Activated CD4-positive, alpha-beta T cell treated with anti-CD3 and anti-CD28 coated beads, Interleukin-2, amount 10 ng/mL, durations not matched to agents 7 days and 5 days (primary cell): ENCODE measurements at regions not wholly inside any gene's neighbourhood (a gene's known extent, or its start where the extent isn't known, plus 50 kb on each side); places are given as distances from the start of the nearest gene placed in this dataset.
"Not testable (repeated sequence)": the region's sequence is repeated elsewhere in the genome, so short reads cannot be mapped to it uniquely, and the experiment has no call there.

Experiments used
- CTCF ChIA-PET: fragments of 350-600 bp; sonication (Branson Sonifier 250); formaldehyde crosslinking; loops from one replicate; lab custom pipeline; 2021; ENCODE audit warnings: antibody characterized with exemption; lab: Charles Lee
- POLR2A ChIA-PET: fragments of 350-600 bp; sonication (Branson Sonifier 250); formaldehyde crosslinking; loops from one replicate; lab custom pipeline; 2021; ENCODE audit warnings: antibody characterized with exemption; lab: Charles Lee
- DNase-seq: peaks from one replicate; pipeline ENCODE4 v3.0.0-alpha.2; 2020
- H3K27ac Mint-ChIP-seq: one replicate; pipeline ENCODE4 v1.8.0; 2021; ENCODE audit warnings: mild to moderate bottlenecking, moderate library complexity, mixed read lengths
- H3K27me3 Mint-ChIP-seq: one replicate; pipeline ENCODE4 v1.8.0; 2021; ENCODE audit warnings: mixed read lengths
- H3K36me3 Mint-ChIP-seq: one replicate; pipeline ENCODE4 v1.8.0; 2021; ENCODE audit warnings: low read depth, mixed read lengths
- H3K4me1 Mint-ChIP-seq: one replicate; pipeline ENCODE4 v1.8.0; 2021; ENCODE audit warnings: mixed read lengths
- H3K4me3 Mint-ChIP-seq: one replicate; pipeline ENCODE4 v1.8.0; 2021; ENCODE audit warnings: mild to moderate bottlenecking, moderate library complexity, mixed read lengths
- H3K9me3 Mint-ChIP-seq: one replicate; pipeline ENCODE4 v1.8.0; 2021; ENCODE audit warnings: mixed read lengths

DNA sequence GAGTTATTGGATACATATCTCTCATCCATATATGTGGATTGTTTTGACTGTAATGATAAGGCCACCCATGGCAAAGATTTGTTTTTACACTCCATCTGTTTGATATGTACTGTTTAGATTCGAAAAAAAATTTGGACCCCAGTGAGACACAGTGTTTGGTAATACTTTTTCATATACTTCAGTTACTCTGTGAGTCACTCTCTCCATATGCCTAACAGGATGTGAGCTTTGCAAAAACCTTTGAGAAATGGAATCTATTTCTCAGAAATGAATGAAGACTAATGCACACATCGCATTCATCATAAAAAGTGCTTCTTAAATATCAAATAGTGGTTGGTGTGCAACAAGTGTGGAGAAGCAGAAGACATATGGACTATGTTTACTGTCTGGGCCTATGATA lies 781.5 kb downstream of the SLC6A15 start:
- no peak overlapping the region for H3K4me3 Mint-ChIP-seq
- no peaks in the 10 kb centered on the region for H3K27me3 Mint-ChIP-seq
- CTCF ChIA-PET: no interaction called here
- H3K9me3 Mint-ChIP-seq: no peaks in the 10 kb centered on the region
- no peaks in the 10 kb centered on the region for H3K36me3 Mint-ChIP-seq
- no peak overlapping the region for H3K27ac Mint-ChIP-seq
- no peaks in the 10 kb centered on the region for H3K4me1 Mint-ChIP-seq
- no peak for DNase-seq
- POLR2A ChIA-PET: no interaction called here

DNA sequence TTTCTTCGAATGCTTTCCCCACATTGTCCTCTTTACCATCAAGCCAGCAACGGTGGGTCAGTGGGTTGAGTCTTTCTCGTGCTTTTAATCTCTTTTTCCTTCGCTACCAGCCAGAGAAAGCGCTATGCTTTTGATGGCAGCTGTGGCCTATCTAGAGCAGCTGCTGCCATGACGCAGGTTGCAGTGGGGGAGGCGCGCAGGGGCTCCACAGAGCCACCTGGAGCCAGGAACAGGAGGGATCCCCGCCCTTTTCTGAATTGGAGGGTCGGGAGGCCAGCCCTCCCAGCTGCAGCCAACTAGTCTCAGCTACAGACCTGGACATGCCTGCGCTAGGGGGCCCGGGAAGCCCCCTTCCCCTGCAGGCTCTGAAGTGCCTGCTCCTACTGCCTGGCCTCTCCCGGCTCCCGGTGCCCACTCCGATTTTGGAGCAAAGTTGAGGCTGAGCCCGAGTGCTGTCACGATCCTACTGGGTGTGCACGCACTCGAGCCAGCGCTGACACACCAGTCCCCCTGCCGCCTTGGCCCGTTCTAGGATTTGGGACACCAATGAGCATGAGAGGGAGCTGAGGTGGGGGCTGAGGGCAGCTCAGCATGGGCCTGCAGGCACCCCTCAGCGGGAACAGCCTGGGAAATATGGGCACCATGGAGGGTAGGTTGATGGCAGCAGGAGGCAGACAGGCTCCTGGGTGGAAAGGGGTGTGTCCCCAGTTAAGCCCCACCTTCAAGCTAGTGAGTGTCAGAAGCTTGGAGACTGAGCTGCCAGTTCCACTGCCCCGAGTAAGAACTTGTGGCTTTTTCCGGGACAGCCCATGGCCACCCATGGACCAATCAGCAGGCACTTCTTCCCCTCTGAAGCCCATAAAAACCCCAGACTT lies 784.2 kb downstream of the SLC6A15 start:
- no peak overlapping the region for H3K4me3 Mint-ChIP-seq
- no peaks in the 10 kb centered on the region for H3K9me3 Mint-ChIP-seq
- H3K36me3 Mint-ChIP-seq: no peaks in the 10 kb centered on the region
- no peaks in the 10 kb centered on the region for H3K27me3 Mint-ChIP-seq
- CTCF ChIA-PET: interaction anchor here (0.8 kb wide), 1 partner anchor 10 kb away, joined by 3 read pairs; no protein-coding TSS in a partner anchor
- H3K27ac Mint-ChIP-seq: no peak overlapping the region
- DNase-seq: no peak
- POLR2A ChIA-PET: no interaction called here
- no peaks in the 10 kb centered on the region for H3K4me1 Mint-ChIP-seq

DNA sequence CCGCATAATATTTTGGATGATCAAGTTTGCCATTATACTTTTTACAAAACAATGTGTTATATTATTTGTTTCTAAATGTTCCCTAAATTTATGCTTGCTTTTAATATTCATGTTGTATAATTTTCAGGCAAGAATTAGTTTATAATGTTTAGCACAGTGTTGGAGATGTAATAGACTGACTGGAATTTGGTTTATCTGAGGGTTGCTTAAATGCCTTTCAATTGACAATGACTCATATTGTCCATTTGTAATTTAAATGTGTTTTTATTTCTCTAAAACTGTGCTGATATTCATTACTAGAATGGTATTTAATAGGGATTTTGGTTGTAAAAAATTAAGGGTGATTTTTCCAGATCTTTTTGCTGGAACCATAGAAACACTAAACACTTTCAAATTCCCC lies 788.4 kb downstream of the SLC6A15 start:
- H3K4me3 Mint-ChIP-seq: no peak overlapping the region
- no peaks in the 10 kb centered on the region for H3K36me3 Mint-ChIP-seq
- H3K9me3 Mint-ChIP-seq: peaks cover 2% of the 10 kb centered on the region
- no peak for DNase-seq
- CTCF ChIA-PET: no interaction called here
- no peak overlapping the region for H3K27ac Mint-ChIP-seq
- POLR2A ChIA-PET: no interaction called here
- no peaks in the 10 kb centered on the region for H3K4me1 Mint-ChIP-seq
- H3K27me3 Mint-ChIP-seq: no peaks in the 10 kb centered on the region

DNA sequence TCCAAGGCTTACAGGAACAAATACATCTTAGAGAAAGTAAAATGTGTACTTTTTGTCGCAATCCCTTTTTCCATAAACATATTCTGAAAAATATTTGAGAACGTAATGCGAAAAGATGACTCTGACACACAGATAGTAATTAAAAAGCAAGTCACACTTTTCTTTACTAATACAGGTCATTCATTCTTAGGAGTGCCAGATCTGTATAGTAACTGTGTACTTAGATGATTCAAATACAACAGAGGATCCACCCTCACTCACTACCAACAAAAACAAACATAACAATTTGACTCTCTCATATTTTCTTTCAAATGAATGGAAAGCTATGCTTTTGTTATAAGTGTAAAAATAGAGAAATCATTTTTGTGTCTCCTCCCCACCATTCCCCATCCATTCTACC lies 795.4 kb downstream of the SLC6A15 start:
- H3K36me3 Mint-ChIP-seq: no peaks in the 10 kb centered on the region
- CTCF ChIA-PET: no interaction called here

DNA sequence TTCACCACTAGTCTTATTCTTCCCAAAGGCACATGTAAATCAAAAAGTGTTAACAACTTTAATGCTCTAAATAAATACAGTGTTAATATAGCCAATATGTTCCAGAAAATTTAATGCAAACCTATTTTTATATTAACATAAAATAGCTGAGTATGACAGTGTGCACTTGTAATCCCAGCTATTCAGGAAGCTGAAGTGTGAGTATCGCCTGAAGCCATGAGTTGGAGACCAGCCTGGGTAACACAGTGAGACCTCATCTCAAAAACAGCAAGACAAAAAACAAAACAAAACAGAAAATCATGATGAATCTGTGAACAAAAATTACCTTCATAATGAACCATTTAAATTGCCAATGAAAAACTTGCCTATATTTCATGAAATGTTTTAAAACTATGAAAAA lies 798.9 kb downstream of the SLC6A15 start:
- Mint-ChIP-seq H3K27me3 (no peaks in the 10 kb centered on the region), H3K4me3 (no peak overlapping the region), H3K9me3 (no peaks in the 10 kb centered on the region), H3K27ac (no peak overlapping the region), H3K4me1 (no peaks in the 10 kb centered on the region), H3K36me3 (no peaks in the 10 kb centered on the region)
- POLR2A ChIA-PET: no interaction called here
- CTCF ChIA-PET: no interaction called here
- no peak for DNase-seq

More for the DNA sequence above, 795.4 kb downstream of the SLC6A15 start:
- no peaks in the 10 kb centered on the region for H3K27me3 Mint-ChIP-seq
- POLR2A ChIA-PET: no interaction called here
- no peak overlapping the region for H3K4me3 Mint-ChIP-seq
- peaks cover 2% of the 10 kb centered on the region for H3K9me3 Mint-ChIP-seq
- no peaks in the 10 kb centered on the region for H3K4me1 Mint-ChIP-seq
- H3K27ac Mint-ChIP-seq: no peak overlapping the region
- DNase-seq: no peak

DNA sequence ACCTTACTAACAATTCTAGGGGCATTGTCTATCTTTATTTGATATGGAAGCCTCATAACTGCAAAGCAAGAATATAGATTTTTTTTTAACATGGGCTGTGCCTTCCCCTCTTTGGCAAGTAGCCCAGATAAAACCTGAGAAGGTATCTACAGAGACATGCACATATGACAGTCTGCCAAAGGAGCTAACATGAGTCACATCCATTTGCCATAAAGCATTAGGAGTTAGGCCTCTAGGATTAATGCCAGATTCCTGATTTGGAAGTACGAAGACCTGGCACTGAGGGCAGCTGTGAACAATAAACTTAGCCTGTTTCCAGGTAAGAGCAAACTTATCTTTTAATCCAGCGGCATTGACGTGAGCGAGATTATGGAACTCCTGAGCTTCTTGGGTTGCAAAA lies 808.7 kb downstream of the SLC6A15 start:
- H3K4me1 Mint-ChIP-seq, H3K27me3 Mint-ChIP-seq, POLR2A ChIA-PET, H3K27ac Mint-ChIP-seq, H3K4me3 Mint-ChIP-seq, DNase-seq, CTCF ChIA-PET, H3K36me3 Mint-ChIP-seq: not testable (repeated sequence)
- H3K9me3 Mint-ChIP-seq: peaks cover 50% of the 10 kb centered on the region

DNA sequence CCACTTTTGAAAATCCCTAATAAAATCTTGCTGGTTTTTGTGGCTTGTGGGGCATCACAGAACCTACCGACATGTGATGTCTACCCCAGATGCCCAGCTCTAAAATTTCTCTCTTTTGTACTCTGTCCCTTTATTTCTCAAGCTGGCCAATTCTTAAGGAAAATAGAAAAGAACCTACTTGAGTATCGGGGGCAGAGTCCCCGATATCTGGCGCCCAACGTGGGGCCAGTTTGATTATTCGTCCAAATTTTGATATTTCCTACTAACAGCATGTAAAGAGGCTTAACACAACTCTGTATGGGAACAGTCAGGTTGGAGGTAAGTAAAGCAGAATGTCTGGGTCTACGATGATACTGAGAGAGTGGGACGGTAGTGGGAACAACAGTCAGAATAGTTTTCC lies 810.6 kb downstream of the SLC6A15 start:
- CTCF ChIA-PET, H3K36me3 Mint-ChIP-seq, H3K27ac Mint-ChIP-seq, H3K4me3 Mint-ChIP-seq, H3K27me3 Mint-ChIP-seq, H3K4me1 Mint-ChIP-seq, DNase-seq, POLR2A ChIA-PET: not testable (repeated sequence)
- peaks cover 46% of the 10 kb centered on the region for H3K9me3 Mint-ChIP-seq

DNA sequence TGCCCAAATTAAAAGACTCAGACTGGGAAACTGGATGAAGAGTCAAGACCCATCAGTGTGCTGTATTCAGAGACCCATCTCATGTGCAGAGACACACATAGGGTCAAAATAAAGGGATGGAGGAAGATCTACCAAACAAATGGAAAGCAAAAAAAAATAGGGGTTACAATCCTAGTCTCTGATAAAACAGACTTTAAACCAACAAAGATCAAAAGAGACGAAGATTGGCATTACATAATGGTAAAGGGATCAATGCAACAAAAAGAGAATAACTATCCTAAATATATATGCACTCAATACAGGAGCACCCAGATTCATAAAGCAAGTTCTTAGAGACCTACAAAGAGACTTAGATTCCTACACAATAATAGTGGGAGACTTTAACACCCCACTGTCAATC lies 813.0 kb downstream of the SLC6A15 start:
- POLR2A ChIA-PET, H3K36me3 Mint-ChIP-seq, CTCF ChIA-PET, DNase-seq, H3K4me3 Mint-ChIP-seq, H3K27ac Mint-ChIP-seq, H3K4me1 Mint-ChIP-seq, H3K27me3 Mint-ChIP-seq: not testable (repeated sequence)
- H3K9me3 Mint-ChIP-seq: peaks cover 42% of the 10 kb centered on the region

DNA sequence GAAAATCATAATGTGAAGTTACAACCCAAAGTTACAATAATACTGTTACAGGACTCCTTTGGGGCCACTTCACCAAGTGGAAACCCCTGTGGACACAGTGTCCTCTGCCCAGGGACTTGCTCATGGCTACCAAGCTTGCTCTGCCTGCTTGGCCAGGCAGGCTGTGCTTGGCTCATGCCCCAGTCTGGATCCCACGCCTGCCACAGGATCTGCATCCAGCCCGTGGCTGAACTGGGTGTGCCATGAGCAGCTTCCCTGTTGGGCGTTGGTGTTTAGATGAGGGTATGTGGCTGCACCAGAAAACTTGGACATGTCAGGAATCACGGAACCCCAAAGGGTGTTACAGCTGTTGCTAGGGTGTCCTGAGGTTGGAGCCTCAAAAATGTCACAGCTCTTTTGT lies 820.9 kb downstream of the SLC6A15 start:
- no peak overlapping the region for H3K27ac Mint-ChIP-seq
- H3K27me3 Mint-ChIP-seq: no peaks in the 10 kb centered on the region
- H3K9me3 Mint-ChIP-seq: peaks cover 4% of the 10 kb centered on the region
- no peaks in the 10 kb centered on the region for H3K4me1 Mint-ChIP-seq
- no peak for DNase-seq
- H3K4me3 Mint-ChIP-seq: no peak overlapping the region
- ChIA-PET POLR2A (no interaction called here), CTCF (no interaction called here)
- no peaks in the 10 kb centered on the region for H3K36me3 Mint-ChIP-seq

DNA sequence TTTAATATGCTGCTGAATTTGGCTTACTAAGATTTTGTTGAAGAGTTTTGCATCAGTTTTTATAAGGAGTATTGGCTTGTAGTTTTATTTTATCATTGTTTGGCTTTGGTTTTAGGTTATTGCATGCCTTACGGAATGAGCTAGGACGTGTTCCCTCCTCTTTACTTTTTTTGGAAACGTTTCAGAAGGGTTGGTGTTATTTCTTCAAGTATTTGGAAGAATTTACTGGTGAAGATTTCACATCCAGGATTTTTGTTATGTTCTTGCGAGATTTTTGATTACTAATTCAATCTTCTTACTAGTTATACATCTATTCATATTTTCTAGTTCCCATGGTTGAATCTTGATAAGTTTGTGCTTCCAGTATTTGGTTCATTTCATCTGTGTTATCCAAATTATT lies 823.2 kb downstream of the SLC6A15 start:
- Mint-ChIP-seq H3K27me3 (no peaks in the 10 kb centered on the region), H3K4me1 (no peaks in the 10 kb centered on the region), H3K27ac (no peak overlapping the region), H3K4me3 (no peak overlapping the region), H3K9me3 (peaks cover 7% of the 10 kb centered on the region), H3K36me3 (no peaks in the 10 kb centered on the region)
- CTCF ChIA-PET: no interaction called here
- no peak for DNase-seq
- POLR2A ChIA-PET: no interaction called here

DNA sequence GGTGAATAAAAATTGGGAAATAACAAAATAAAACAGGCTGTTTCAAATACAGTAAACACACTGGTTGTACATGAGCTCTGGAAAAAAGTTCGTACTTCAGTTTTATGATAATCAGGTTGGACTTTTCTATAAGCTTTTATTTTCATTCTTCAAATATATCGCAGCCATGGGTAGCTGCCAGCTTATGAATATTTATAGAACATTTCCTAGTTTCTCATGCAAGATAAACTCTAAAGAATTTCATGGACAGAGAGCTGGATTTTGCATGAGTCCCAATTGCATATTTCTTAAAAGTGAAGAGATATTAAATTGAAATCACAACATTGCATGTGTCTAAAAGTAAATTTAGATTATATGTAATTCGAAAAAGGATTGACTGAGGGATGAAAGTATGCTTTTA lies 827.6 kb downstream of the SLC6A15 start:
- no peaks in the 10 kb centered on the region for H3K4me1 Mint-ChIP-seq
- no peak for DNase-seq
- ChIA-PET CTCF (no interaction called here), POLR2A (no interaction called here)
- H3K27ac Mint-ChIP-seq: no peak overlapping the region
- no peak overlapping the region for H3K4me3 Mint-ChIP-seq
- H3K9me3 Mint-ChIP-seq: peaks cover 7% of the 10 kb centered on the region
- no peaks in the 10 kb centered on the region for H3K27me3 Mint-ChIP-seq
- no peaks in the 10 kb centered on the region for H3K36me3 Mint-ChIP-seq

DNA sequence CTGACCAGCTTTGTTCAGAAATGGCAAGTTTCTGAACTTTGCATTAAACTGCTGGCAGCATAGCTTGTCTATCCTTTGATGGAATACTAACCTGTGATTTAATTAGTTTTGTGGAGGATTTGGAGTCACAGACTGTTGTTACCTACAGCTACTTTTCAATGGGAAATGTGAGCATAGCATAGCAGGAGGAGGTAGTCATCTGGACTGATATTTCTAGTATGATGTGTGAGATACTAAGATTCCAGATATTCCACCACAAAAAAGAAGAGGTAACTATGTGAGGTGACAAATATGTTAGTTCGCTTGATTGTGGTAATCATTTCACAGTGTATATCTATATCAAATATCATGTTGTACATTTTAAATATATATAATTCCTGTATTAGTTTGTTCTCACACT lies 833.0 kb downstream of the SLC6A15 start:
- Mint-ChIP-seq H3K36me3 (no peaks in the 10 kb centered on the region), H3K4me3 (no peak overlapping the region), H3K4me1 (no peaks in the 10 kb centered on the region), H3K9me3 (no peaks in the 10 kb centered on the region), H3K27ac (no peak overlapping the region), H3K27me3 (no peaks in the 10 kb centered on the region)
- ChIA-PET CTCF (no interaction called here), POLR2A (no interaction called here)
- DNase-seq: no peak

DNA sequence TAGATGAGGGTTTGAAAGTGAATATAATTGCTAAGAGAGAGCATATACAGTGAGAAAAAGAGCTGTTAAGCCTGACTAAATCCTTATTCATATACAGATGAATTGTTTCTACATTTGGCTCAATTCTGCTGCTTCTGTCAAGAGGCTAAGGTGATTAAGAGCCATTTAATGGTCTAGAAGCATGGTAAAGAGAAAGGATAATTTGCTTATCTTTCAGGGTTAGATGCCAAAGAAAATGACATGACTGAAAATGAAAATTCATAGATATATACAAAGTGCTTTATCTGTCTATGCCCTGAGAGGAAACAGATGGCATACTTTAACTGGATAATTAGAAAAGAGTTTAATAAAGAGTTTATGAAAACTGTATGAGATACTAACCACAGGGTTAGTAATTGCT lies 834.9 kb downstream of the SLC6A15 start:
- Mint-ChIP-seq H3K9me3 (peaks cover 3% of the 10 kb centered on the region), H3K36me3 (no peaks in the 10 kb centered on the region), H3K4me1 (no peaks in the 10 kb centered on the region), H3K4me3 (no peak overlapping the region), H3K27ac (no peak overlapping the region), H3K27me3 (no peaks in the 10 kb centered on the region)
- DNase-seq: no peak
- POLR2A ChIA-PET: no interaction called here
- CTCF ChIA-PET: no interaction called here

DNA sequence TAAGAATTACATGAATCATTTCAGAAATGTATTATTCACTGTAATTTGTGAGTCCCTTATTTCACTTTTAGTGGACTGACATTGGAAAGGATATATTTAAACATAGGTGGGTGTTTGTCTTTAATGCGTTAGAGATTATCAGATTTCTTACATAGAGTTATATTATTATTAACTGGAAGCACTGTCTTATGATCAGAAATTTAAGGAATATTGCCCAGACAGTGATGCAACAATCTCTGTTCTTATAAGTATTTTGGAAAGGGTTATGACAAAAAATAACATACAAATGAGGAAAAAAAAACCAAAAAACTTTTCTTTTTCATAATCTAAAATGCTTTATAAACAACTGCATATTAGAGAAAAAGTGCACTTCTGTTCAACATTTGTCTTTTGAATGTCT lies 836.6 kb downstream of the SLC6A15 start:
- H3K4me3 Mint-ChIP-seq: no peak overlapping the region
- CTCF ChIA-PET: no interaction called here
- H3K27ac Mint-ChIP-seq: no peak overlapping the region
- H3K9me3 Mint-ChIP-seq: peaks cover 5% of the 10 kb centered on the region
- POLR2A ChIA-PET: no interaction called here
- no peaks in the 10 kb centered on the region for H3K36me3 Mint-ChIP-seq
- no peak for DNase-seq
- no peaks in the 10 kb centered on the region for H3K27me3 Mint-ChIP-seq
- no peaks in the 10 kb centered on the region for H3K4me1 Mint-ChIP-seq
